SK-N-SH (cell line): ENCODE measurements at regions not wholly inside any gene's neighbourhood (a gene's known extent, or its start where the extent isn't known, plus 50 kb on each side); places are given as distances from the start of the nearest gene placed in this dataset.

Source experiments
- CTCF ChIA-PET: fragments of 300-600, 350-600 bp; formaldehyde crosslinking; extraction: SDS; loops from one replicate; lab custom pipeline; 2021; lab: Yijun Ruan, JAX
- POLR2A ChIA-PET: fragments of 350-600 bp; sonication (Branson Sonifier 250); formaldehyde crosslinking; extraction: SDS; loops from one replicate; lab custom pipeline; 2020; ENCODE audit warnings: antibody characterized with exemption, inconsistent platforms; lab: Yijun Ruan, JAX
- DNase-seq: peaks from one replicate; pipeline ENCODE4 v3.0.0; 2012
- H2AFZ ChIP-seq: fragments of 200-600 bp; sonication (generic); 2 replicates; pipeline ENCODE4 v1.8.1; 2016; ENCODE audit warnings: antibody characterized with exemption, mild to moderate bottlenecking, low read depth
- H3F3A ChIP-seq: fragments of 200-600 bp; sonication (generic); replicated peaks from 2 replicates; pipeline ENCODE3; 2016; ENCODE audit warnings: antibody characterized with exemption, mild to moderate bottlenecking; ENCODE audit not compliant: insufficient read depth
- H3K27ac ChIP-seq, 2 experiments: fragments of 200-500 bp in 1 of 2; fragments of 200-600 bp in 1 of 2; sonication (Bioruptor generic) in 1 of 2; sonication (generic), shearing (Covaris generic) in 1 of 2; 2 replicates each; pipeline versions ENCODE4 v1.5.1 to v1.6.1; 2014 to 2016; ENCODE audit warnings: low read depth in 2 of 2, inconsistent platforms in 1 of 2, low read length in 1 of 2, mild to moderate bottlenecking in 1 of 2, mixed read lengths in 1 of 2
- H3K27me3 ChIP-seq: fragments of 200-600 bp; sonication (generic), shearing (Covaris generic); 2 replicates; pipeline ENCODE4 v1.6.1; 2016; ENCODE audit warnings: mixed run types; ENCODE audit not compliant: insufficient read depth
- H3K36me3 ChIP-seq, 2 experiments: fragments of 200-500 bp in 1 of 2; fragments of 200-600 bp in 1 of 2; sonication (Bioruptor generic) in 1 of 2; sonication (generic) in 1 of 2; replicated peaks in 1 of 2; 2 replicates each; pipeline versions ENCODE3 to v1.5.1; 2014 to 2016; ENCODE audit warnings: low read length in 1 of 2, mild to moderate bottlenecking in 1 of 2; ENCODE audit not compliant: insufficient read depth in 2 of 2, control insufficient read depth in 1 of 2
- H3K4me1 ChIP-seq, 2 experiments: fragments of 200-500 bp in 1 of 2; fragments of 200-600 bp in 1 of 2; sonication (Bioruptor generic) in 1 of 2; sonication (generic), shearing (Covaris generic) in 1 of 2; 2 replicates each; pipeline versions ENCODE4 v1.5.1 to v1.6.1; 2014 to 2016; ENCODE audit warnings: low read depth in 1 of 2, low read length in 1 of 2, mixed run types in 1 of 2; ENCODE audit not compliant: insufficient read depth in 2 of 2, control insufficient read depth in 1 of 2
- H3K4me2 ChIP-seq: fragments of 200-600 bp; sonication (generic), shearing (Covaris generic); 2 replicates; pipeline ENCODE4 v1.6.1; 2017; ENCODE audit warnings: mixed run types
- H3K4me3 ChIP-seq, 2 experiments: fragments of 200-500 bp in 1 of 2; fragments of 200-600 bp in 1 of 2; sonication (Bioruptor generic) in 1 of 2; sonication (generic), shearing (Covaris generic) in 1 of 2; 2 replicates each; pipeline versions ENCODE4 v1.5.1 to v1.8.1; 2014 to 2016; ENCODE audit warnings: low read depth in 2 of 2, inconsistent platforms in 1 of 2, low read length in 1 of 2, mild to moderate bottlenecking in 1 of 2, mixed read lengths in 1 of 2, moderate library complexity in 1 of 2
- H3K79me2 ChIP-seq: fragments of 200-600 bp; sonication (generic); 2 replicates; pipeline ENCODE4 v1.8.1; 2017; ENCODE audit warnings: mild to moderate bottlenecking; ENCODE audit not compliant: insufficient read depth
- H3K9ac ChIP-seq: fragments of 200-600 bp; sonication (generic); 2 replicates; pipeline ENCODE4 v1.6.1; 2017; ENCODE audit warnings: mixed run types
- H3K9me2 ChIP-seq: fragments of 200-600 bp; sonication (generic); 2 replicates; pipeline ENCODE4 v1.6.1; 2017; ENCODE audit warnings: mixed run types
- H3K9me3 ChIP-seq: fragments of 200-600 bp; sonication (generic); 2 replicates; pipeline ENCODE4 v1.6.1; 2017; ENCODE audit warnings: mixed run types, mild to moderate bottlenecking, moderate library complexity
- H4K20me1 ChIP-seq: fragments of 200-600 bp; sonication (generic); 2 replicates; pipeline ENCODE4 v1.6.1; 2017; ENCODE audit warnings: mild to moderate bottlenecking, mixed run types; ENCODE audit not compliant: insufficient read depth
- CTCF ChIP-seq: fragments of 200-600 bp; sonication (generic); IDR thresholded peaks from 2 replicates; pipeline ENCODE4 v1.6.1; 2017; ENCODE audit warnings: antibody characterized with exemption, mild to moderate bottlenecking, moderate library complexity
- EP300 ChIP-seq, 2 experiments: IDR thresholded peaks; 2 replicates each; pipeline versions ENCODE4 v1.4.0 to v1.6.1; 2012; ENCODE audit warnings: borderline replicate concordance in 1 of 2, low read depth in 1 of 2, low read length in 1 of 2
- EZH2phosphoT487 ChIP-seq: fragments of 200-600 bp; sonication (generic); IDR thresholded peaks from 2 replicates; pipeline ENCODE4 v1.6.1; 2017; ENCODE audit warnings: low read depth, mixed run types, mild to moderate bottlenecking, antibody characterized with exemption, moderate library complexity, borderline replicate concordance
- FOSL2 ChIP-seq: IDR thresholded peaks from 2 replicates; pipeline ENCODE4 v1.4.0; 2012; ENCODE audit warnings: low read depth, mild to moderate bottlenecking, moderate library complexity, borderline replicate concordance
- FOXJ3 ChIP-seq: sonication (generic); formaldehyde crosslinking; IDR thresholded peaks from 2 replicates; pipeline ENCODE4 v1.5.1; 2020; ENCODE audit warnings: mild to moderate bottlenecking, missing genetic modification reagents
- GABPA ChIP-seq: IDR thresholded peaks from 2 replicates; pipeline ENCODE4 v1.4.0; 2012; ENCODE audit warnings: low read depth, mild to moderate bottlenecking
- GATA2 ChIP-seq: sonication (generic); formaldehyde crosslinking; IDR thresholded peaks from 2 replicates; pipeline ENCODE4 v1.5.0; 2020; ENCODE audit warnings: mild to moderate bottlenecking, missing genetic modification reagents
- IRF3 ChIP-seq: fragments of 150-350 bp; IDR thresholded peaks from 2 replicates; pipeline ENCODE4 v1.6.1; 2016; ENCODE audit warnings: mild to moderate bottlenecking, low read depth, low read length
- JUND ChIP-seq: IDR thresholded peaks from 2 replicates; pipeline ENCODE4 v1.4.0; 2012
- MXI1 ChIP-seq: IDR thresholded peaks from 2 replicates; pipeline ENCODE4 v1.6.1; 2012; ENCODE audit warnings: mild to moderate bottlenecking, low read depth, low read length, improper control_type of control experiment
- NRF1 ChIP-seq: IDR thresholded peaks from 2 replicates; pipeline ENCODE4 v1.6.1; 2012; ENCODE audit warnings: low read depth, mild to moderate bottlenecking, low read length
- POLR2AphosphoS5 ChIP-seq: IDR thresholded peaks from 2 replicates; pipeline ENCODE4 v1.6.1; 2012; ENCODE audit warnings: low read depth, low read length
- RAD21 ChIP-seq: IDR thresholded peaks from 2 replicates; pipeline ENCODE4 v1.6.1; 2012; ENCODE audit warnings: mild to moderate bottlenecking, low read length
- RCOR1 ChIP-seq: fragments of 150-350 bp; IDR thresholded peaks from 2 replicates; pipeline ENCODE4 v1.6.1; 2017; ENCODE audit warnings: antibody characterized with exemption, low read length
- SMC3 ChIP-seq: IDR thresholded peaks from 2 replicates; pipeline ENCODE4 v1.6.1; 2012; ENCODE audit warnings: low read depth, low read length, improper control_type of control experiment
- TCF12 ChIP-seq: IDR thresholded peaks from 2 replicates; pipeline ENCODE4 v1.4.0; 2012
- USF2 ChIP-seq: fragments of 150-350 bp; IDR thresholded peaks from 2 replicates; pipeline ENCODE4 v1.6.1; 2017; ENCODE audit warnings: antibody characterized with exemption, low read length, low read depth, borderline replicate concordance
- YY1 ChIP-seq: IDR thresholded peaks from 2 replicates; pipeline ENCODE4 v1.4.0; 2012; ENCODE audit warnings: low read depth, mild to moderate bottlenecking
- WGBS: methylation state at CpG from one replicate; pipeline ENCODE4 v1.1.6; 2017; ENCODE audit warnings: low lambda C conversion rate; 5-methylcytosine and 5-hydroxymethylcytosine counted together
- TF ChIP-seq, protein P1 (sequence below): IDR thresholded peaks from 2 replicates; pipeline ENCODE4 v1.4.0; 2012; ENCODE audit warnings: low read depth
- TF ChIP-seq, protein P2 (sequence below): IDR thresholded peaks from 2 replicates; pipeline ENCODE4 v1.4.0; 2012; ENCODE audit warnings: low read depth, borderline replicate concordance

DNA sequence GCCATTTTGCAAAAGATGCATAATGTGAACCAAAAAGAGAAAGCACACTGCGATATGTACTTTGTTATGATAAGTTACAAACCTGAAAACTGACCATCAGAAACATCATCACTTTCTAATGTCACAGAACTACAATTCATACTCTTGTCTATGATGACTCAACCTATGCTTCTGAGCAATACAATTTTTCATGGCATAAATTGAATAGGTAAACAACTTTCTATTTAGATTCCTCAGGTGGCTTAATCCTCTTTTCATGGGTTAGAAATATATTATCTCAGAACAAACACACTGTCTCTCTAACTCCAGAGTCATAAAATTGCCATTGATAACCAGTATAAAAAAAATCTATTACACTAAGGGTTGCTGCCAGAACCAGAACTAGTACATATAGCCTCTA, 1715.0 kb upstream of the FLRT2 start:
- no peak for DNase-seq
- Histone ChIP-seq H3K9ac (no peak overlapping the region), H3K9me2 (no peaks in the 10 kb centered on the region), H3K4me1 (no peaks in the 10 kb centered on the region), H2AFZ (no peak overlapping the region), H3K27ac (no peak overlapping the region), H3K79me2 (no peaks in the 10 kb centered on the region), H3K27me3 (no peaks in the 10 kb centered on the region), H3K36me3 (no peaks in the 10 kb centered on the region), H3K4me2 (no peak overlapping the region), H4K20me1 (no peaks in the 10 kb centered on the region), H3K4me3 (no peak overlapping the region), H3F3A (no peaks in the 10 kb centered on the region), H3K9me3 (no peaks in the 10 kb centered on the region; the same call in 1 of the 2 replicates)
- 25% methylated on average over 1 of the region's 1 CpG for WGBS
- ChIA-PET CTCF (no interaction called here), POLR2A (no interaction called here)
- no peak for TF ChIP-seq FOXJ3 (CRISPR knock-in tag)
- TF ChIP-seq, protein P1, sequence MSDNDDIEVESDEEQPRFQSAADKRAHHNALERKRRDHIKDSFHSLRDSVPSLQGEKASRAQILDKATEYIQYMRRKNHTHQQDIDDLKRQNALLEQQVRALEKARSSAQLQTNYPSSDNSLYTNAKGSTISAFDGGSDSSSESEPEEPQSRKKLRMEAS = no peak
- no peak for TF ChIP-seq GABPA
- TF ChIP-seq, protein P2, sequence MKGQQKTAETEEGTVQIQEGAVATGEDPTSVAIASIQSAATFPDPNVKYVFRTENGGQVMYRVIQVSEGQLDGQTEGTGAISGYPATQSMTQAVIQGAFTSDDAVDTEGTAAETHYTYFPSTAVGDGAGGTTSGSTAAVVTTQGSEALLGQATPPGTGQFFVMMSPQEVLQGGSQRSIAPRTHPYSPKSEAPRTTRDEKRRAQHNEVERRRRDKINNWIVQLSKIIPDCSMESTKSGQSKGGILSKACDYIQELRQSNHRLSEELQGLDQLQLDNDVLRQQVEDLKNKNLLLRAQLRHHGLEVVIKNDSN = no peak
- TF ChIP-seq JUND = no peak
- no peak for TF ChIP-seq MXI1
- TF ChIP-seq GATA2 (CRISPR knock-in tag) = no peak
- no peak for TF ChIP-seq EZH2phosphoT487
- TF ChIP-seq EP300 (IDR thresholded peaks at IDR 0.05; ENCODE audit: borderline replicate concordance in 1 of 2, low read depth in 1 of 2, low read length in 1 of 2) = no peak
- TF ChIP-seq USF2 = no peak
- no peak for TF ChIP-seq RCOR1
- TF ChIP-seq POLR2AphosphoS5 = no peak
- no peak for TF ChIP-seq FOSL2
- no peak for TF ChIP-seq TCF12
- no peak for TF ChIP-seq SMC3
- TF ChIP-seq YY1 = no peak
- no peak for TF ChIP-seq RAD21
- no peak for TF ChIP-seq CTCF
- TF ChIP-seq IRF3 = no peak
- TF ChIP-seq NRF1 = no peak
